NB4 (cell line): ENCODE measurements at regions not wholly inside any gene's neighbourhood (a gene's known extent, or its start where the extent isn't known, plus 50 kb on each side); places are given as distances from the start of the nearest gene placed in this dataset.

Source experiments
- CTCF ChIP-seq: IDR thresholded peaks from one replicate; pipeline ENCODE4 v1.5.1; 2012; ENCODE audit warnings: low read depth, low read length
- POLR2A ChIP-seq: IDR thresholded peaks from 2 replicates; pipeline ENCODE4 v1.6.1; 2011; ENCODE audit warnings: mild to moderate bottlenecking; ENCODE audit not compliant: insufficient read length; ENCODE audit errors: extremely low read depth

GRCh38 chr11:89612096-89612495 lies 98.0 kb upstream of the TRIM77 start:
- TF ChIP-seq CTCF (no peak), POLR2A (no peak)
